ENCODE measurements at regions not wholly inside any gene's neighbourhood (a gene's known extent, or its start where the extent isn't known, plus 50 kb on each side); places are given as distances from the start of the nearest gene placed in this dataset.

DNA sequence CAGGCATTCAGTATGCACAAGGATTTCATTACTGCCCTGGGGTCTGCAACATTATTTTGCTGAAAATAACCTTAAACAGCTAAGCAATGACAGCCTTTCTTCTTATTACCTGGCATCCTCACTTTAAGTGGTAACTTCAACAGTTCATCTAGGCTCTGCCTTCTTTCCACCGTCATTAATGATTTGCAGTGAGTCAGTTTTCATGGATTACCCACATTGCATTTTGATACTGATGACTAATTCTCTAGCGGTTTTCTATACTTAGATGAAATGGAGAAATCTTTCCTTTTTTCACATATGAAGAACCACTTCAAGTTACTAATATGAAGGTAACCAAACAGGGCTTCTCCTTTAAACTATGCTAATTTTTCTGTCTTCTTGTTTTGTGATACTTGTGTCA is 226.9 kb upstream of the TMPRSS15 start:
- Histone ChIP-seq H3K4me1 (ENCODE audit: control insufficient read depth in 1 of 2, low read depth in 2 of 2) (peaks cover 10 to 17% of the 10 kb centered on the region in 2 donors), H3K27me3 (replicated peaks; ENCODE audit: insufficient read depth) (no peaks in the 10 kb centered on the region), H3K9me3 (no peaks in the 10 kb centered on the region), H3K27ac (no peak overlapping the region), H3K36me3 (no peaks in the 10 kb centered on the region), H3K4me3 (no peak overlapping the region)
- ATAC-seq (ENCODE audit: insufficient number of reproducible peaks, low FRiP score, low read depth) (no peak), DNase-seq (ENCODE audit: low spot score) (no peak)
- TF ChIP-seq, protein P1, sequence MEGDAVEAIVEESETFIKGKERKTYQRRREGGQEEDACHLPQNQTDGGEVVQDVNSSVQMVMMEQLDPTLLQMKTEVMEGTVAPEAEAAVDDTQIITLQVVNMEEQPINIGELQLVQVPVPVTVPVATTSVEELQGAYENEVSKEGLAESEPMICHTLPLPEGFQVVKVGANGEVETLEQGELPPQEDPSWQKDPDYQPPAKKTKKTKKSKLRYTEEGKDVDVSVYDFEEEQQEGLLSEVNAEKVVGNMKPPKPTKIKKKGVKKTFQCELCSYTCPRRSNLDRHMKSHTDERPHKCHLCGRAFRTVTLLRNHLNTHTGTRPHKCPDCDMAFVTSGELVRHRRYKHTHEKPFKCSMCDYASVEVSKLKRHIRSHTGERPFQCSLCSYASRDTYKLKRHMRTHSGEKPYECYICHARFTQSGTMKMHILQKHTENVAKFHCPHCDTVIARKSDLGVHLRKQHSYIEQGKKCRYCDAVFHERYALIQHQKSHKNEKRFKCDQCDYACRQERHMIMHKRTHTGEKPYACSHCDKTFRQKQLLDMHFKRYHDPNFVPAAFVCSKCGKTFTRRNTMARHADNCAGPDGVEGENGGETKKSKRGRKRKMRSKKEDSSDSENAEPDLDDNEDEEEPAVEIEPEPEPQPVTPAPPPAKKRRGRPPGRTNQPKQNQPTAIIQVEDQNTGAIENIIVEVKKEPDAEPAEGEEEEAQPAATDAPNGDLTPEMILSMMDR (IDR thresholded peaks at IDR 0.05), result no peak

DNA sequence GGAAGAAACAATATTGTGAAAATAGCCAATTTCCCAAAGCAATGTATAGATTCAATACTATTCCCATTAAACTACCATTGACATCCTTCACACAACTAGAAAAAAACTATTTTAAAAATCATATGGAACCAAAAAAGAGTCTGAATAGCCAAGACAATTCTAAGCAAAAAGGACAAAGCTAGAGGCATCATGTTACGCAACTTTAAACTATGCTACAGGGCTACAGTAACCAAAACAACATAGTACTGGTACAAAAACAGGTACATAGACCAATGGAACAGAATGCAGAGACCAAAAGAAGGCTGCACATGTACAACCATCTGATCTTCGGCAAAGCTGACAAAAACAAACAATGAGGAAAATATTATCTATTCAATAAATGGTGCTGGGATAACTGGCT is 233.3 kb upstream of the TMPRSS15 start:
- ATAC-seq (ENCODE audit: insufficient number of reproducible peaks, low FRiP score, low read depth), result no peak
- no peaks in the 10 kb centered on the region for H3K9me3 ChIP-seq
- H3K4me1 ChIP-seq (ENCODE audit: control insufficient read depth in 1 of 2, low read depth in 2 of 2), result peaks cover 10 to 17% of the 10 kb centered on the region in 2 donors
- H3K27me3 ChIP-seq (replicated peaks; ENCODE audit: insufficient read depth), result no peaks in the 10 kb centered on the region
- TF ChIP-seq, protein P1 (IDR thresholded peaks at IDR 0.05), result no peak
- DNase-seq (ENCODE audit: low spot score), result no peak
- no peaks in the 10 kb centered on the region for H3K36me3 ChIP-seq
- no peak overlapping the region for H3K4me3 ChIP-seq
- H3K27ac ChIP-seq, result no peak overlapping the region

DNA sequence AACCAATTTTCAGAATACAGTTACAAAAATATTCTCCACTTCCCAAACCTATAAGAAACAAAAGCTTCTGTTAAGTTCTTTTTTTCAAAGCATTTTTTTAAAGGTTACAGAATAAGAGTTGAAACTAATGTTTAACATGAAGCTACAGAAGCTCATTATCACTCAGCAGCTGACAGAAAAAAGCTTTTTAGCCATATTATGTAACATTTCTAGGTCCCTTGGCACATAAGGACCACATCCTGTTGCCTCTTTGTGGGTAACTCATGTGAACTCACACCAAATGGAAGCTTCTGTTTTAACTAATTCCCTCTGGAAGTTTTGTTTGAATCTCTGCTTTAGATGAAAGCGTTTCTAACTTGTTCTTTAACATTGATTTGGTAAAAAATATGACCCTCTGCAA is 242.5 kb upstream of the TMPRSS15 start:
- no peak for ATAC-seq (ENCODE audit: insufficient number of reproducible peaks, low FRiP score, low read depth)
- H3K9me3 ChIP-seq, result no peaks in the 10 kb centered on the region
- DNase-seq (ENCODE audit: low spot score), result no peak

DNA sequence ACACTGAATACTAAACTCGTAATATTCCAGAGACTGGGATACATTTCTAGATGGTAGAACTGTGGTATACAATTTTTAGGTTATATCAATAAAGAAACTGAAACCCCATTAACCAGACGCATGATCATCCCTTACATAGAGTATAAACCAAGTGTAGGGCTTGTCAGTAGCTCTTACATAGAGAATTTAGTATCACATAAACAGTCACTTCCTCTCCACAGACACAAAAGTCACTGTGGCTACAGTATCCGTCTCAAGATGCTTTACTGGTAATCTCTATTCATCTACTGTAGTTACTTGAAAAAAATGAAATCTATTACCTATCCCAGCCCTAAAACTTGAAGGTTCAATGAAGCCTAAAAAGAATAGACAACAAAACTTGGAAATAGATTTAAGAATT is 252.3 kb upstream of the TMPRSS15 start:
- Histone ChIP-seq H3K27me3 (replicated peaks; ENCODE audit: insufficient read depth) (no peaks in the 10 kb centered on the region), H3K27ac (no peak overlapping the region), H3K9me3 (no peaks in the 10 kb centered on the region), H3K36me3 (no peaks in the 10 kb centered on the region), H3K4me3 (no peak overlapping the region), H3K4me1 (ENCODE audit: control insufficient read depth in 1 of 2, low read depth in 2 of 2) (no peaks in the 10 kb centered on the region)
- no peak for ATAC-seq (ENCODE audit: insufficient number of reproducible peaks, low FRiP score, low read depth)
- TF ChIP-seq, protein P1 (IDR thresholded peaks at IDR 0.05), result no peak
- no peak for DNase-seq (ENCODE audit: low spot score)

More for the DNA sequence above, 242.5 kb upstream of the TMPRSS15 start:
- no peaks in the 10 kb centered on the region for H3K27me3 ChIP-seq (replicated peaks; ENCODE audit: insufficient read depth)
- H3K36me3 ChIP-seq, result no peaks in the 10 kb centered on the region
- TF ChIP-seq, protein P1 (IDR thresholded peaks at IDR 0.05), result no peak
- H3K4me1 ChIP-seq (ENCODE audit: control insufficient read depth in 1 of 2, low read depth in 2 of 2), result no peaks in the 10 kb centered on the region
- no peak overlapping the region for H3K27ac ChIP-seq
- no peak overlapping the region for H3K4me3 ChIP-seq

DNA sequence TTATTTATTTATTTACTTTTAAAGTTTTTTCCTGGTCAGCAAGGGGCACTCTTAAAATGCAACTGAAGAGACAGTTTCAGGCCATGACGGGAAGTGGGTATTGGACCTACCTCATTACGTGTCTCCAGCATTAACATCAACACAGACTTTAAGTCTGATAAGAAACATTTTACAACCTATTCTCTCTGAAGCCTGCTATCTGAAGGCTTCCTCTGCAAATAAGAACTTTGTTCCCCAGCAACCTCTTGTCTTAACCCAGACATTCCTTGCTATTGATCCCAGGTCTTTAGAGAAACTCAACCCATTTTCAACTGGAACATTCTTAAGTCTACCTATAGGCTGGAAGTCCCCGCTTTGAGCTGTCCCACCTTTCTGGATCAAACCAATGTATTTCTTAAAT is 258.3 kb upstream of the TMPRSS15 start:
- Histone ChIP-seq H3K4me3 (no peak overlapping the region), H3K9me3 (no peaks in the 10 kb centered on the region), H3K27me3 (replicated peaks; ENCODE audit: insufficient read depth) (no peaks in the 10 kb centered on the region), H3K27ac (no peak overlapping the region), H3K36me3 (no peaks in the 10 kb centered on the region), H3K4me1 (ENCODE audit: control insufficient read depth in 1 of 2, low read depth in 2 of 2) (no peaks in the 10 kb centered on the region)
- ATAC-seq (ENCODE audit: insufficient number of reproducible peaks, low FRiP score, low read depth), result no peak
- DNase-seq (ENCODE audit: low spot score), result no peak
- TF ChIP-seq, protein P1 (IDR thresholded peaks at IDR 0.05), result no peak
